ENCODE measurements at regions not wholly inside any gene's neighbourhood (a gene's known extent, or its start where the extent isn't known, plus 50 kb on each side); places are given as distances from the start of the nearest gene placed in this dataset.
"Not testable (repeated sequence)": the region's sequence is repeated elsewhere in the genome, so short reads cannot be mapped to it uniquely, and the experiment has no call there.

DNA sequence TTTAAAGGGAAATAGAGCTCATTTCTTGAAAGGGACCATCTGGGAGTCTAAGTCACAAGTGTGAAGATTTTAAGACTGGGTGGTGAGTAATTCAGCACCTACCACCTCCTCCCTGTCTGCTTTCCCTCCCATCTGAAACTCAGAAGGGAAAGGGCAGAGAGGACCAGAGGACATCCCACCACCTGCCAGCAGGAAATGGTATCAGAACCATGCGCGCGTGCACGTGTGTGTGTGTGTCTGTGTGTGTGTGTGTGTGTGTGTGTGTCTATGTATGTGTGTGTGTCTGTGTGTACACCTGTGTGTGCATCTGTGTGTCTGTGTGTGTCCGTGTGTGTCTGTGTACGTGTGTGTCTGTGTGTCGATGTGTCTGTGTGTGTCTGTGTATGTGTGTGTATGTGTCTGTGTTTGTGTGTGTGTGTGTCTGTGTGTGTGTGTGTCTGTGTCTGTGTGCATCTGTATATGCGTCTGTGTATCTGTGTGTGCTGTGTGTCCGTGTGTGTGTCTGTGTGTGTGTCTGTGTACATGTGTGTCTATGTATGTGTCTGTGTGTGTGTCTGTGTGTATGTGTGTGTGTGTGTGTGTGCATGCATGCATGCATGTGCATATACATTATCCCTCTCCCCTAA, 76.8 kb downstream of the ZFP36L2 start:
- peak in 2 of 3 experiments; percentile 46 to 71 for DNase-seq (ENCODE audit: low read depth in 3 of 3)

DNA sequence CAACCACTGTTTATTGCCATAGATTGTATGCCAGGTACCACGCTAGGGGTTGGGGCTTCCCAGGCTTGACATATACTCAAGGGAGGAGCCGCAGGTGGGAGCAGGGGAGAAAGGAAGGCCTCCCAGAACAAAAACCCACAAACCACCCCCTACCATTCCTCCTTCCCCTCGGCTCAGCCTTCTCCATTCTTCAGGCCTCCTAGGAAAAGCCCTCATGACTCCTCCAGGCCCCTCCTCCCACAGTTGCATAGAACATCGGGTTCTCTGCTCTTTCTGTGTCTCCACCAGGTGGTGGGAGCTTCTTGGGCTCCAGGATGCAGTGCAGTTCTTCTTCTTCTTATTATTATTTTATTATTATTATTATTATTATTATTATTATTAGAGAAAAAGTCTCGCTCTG, 80.3 kb downstream of the ZFP36L2 start:
- DNase-seq (ENCODE audit: low read depth in 3 of 3) = no peak

DNA sequence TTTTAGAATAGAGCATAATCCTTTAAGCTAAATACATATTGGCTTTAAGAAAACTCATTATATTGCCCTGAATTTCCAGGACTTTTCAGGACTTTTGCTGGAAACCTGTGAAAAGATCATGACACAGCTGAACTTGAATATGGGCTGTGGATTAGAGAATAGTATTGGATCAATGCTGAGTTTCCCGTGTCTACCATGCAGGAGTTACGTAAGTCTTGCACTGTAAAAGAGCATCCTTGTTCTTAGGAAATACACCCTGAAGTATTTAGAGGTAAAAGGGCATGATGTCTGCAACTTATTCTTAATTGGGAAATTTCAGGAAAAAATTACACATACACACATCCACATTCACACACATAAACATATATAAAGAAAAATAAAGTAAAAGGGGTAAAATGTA, 82.1 kb downstream of the ZFP36L2 start:
- no peak for DNase-seq (ENCODE audit: low read depth in 3 of 3)

DNA sequence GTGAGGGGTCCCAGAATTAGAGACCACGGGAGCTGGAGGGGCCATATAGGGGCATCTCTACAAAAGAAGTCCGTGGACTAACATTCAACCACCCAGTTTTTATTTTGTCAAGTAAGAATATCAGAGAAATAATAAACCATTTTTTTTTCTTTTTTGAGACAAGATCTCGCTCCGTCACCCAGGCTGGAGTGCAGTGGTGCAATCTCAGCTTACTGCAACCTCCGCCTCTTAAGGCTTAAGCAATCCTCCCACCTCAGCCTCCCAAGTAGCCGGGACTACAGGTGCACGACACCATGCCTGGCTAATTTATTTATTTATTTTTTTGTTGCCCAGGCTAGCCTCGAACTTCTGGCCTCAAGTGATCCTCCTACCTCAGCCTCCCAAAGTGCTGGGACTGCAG, 82.7 kb downstream of the ZFP36L2 start:
- no peak for DNase-seq (ENCODE audit: low read depth in 3 of 3)

DNA sequence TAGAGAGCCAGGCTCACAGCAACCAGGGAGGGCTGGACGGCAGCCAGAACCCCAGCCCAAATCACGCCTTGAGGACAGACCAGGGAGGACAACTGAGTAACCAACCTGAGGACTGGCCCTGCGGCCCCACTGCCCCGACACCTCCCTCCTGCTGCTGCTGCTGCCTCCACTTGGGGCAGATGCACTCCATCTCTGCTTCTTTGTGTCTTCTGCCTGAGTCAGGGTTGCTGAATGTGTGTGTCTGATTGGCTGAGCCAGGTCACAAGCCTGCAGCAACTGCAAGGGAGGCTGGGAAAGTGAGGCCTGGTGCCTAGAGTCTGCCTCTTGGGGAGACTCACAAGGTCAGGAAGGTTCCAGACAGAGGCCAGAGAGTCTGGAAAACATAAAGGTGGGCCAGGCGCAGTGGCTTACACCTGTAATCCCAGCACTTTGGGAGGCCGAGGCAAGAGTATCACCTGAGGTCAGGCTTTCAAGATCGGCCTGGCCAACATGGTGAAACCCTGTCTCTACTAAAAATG, 83.4 kb downstream of the ZFP36L2 start:
- no peak for DNase-seq (ENCODE audit: low read depth in 3 of 3)

DNA sequence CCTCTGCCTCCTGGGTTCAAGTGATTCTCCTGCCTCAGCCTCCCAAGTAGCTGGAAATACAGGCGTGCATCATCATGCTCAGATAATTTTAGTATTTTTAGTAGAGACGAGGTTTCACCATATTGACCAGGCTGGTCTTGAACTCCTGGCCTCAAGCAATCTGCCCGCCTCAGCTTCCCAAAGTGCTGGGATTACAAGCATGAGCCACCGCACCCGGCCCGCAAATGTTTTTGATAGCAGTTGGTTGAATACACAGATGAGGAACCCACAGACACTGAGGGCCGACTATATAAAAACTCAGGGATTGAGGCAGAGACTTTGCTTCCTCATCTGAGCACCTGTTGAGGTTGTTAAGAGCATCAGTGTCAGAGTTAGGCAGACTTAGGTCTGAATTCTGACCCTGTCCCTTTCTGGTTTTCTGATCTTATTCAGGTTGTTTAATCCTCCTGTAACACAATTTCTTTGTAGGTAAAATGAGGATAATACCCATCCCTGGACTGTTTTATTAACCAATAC, 84.7 kb downstream of the ZFP36L2 start:
- DNase-seq (ENCODE audit: low read depth in 3 of 3) = not testable (repeated sequence)

DNA sequence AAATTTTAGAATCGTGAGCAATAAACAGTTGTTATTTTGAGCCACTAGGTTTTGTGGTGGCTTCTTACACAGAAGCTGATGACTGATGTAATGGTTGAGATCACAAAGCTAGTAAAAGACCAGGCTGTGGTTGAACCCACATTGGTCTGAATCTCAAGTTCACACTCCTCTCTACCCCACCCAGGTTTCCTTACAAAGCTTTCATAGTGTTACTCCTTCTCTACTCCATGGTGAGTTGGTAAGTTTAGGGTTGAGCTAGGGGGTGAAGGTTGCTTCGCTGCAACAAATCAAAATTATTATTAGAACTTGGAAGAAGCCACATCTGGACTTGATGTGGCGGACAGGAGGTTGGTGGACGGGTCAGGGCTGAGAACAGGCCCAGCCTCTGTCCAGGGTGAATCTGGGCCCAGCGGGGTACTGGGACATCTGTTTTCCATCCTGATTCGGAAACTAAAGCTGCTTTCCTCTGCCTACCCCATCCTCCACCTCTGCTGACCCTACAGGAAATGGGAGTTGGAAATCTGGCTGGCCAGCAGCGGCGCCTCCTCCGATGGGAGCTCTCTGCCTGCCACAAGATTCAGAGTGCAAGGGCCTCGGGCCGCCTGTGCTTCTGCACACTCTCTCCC, 86.3 kb downstream of the ZFP36L2 start:
- no peak for DNase-seq (ENCODE audit: low read depth in 3 of 3)

DNA sequence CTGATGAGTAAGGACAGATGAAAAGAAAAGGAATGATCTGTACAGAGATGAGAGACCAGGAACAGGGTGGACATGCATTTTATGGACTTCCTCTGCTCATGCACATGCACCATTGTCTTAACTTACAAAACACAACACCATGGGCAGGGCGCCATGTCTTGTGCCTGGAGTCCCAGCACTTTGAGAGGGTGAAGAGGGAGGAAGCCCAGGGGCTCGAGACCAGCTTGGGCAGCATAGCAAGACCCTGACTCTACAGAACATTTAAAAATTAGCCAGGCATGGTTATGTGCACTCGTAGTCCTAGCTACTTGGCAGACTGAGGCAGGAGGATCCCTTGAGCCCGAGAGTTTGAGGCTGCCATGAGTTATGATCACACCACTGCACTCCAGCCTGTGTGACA, 86.9 kb downstream of the ZFP36L2 start:
- DNase-seq (ENCODE audit: low read depth in 3 of 3) = no peak

DNA sequence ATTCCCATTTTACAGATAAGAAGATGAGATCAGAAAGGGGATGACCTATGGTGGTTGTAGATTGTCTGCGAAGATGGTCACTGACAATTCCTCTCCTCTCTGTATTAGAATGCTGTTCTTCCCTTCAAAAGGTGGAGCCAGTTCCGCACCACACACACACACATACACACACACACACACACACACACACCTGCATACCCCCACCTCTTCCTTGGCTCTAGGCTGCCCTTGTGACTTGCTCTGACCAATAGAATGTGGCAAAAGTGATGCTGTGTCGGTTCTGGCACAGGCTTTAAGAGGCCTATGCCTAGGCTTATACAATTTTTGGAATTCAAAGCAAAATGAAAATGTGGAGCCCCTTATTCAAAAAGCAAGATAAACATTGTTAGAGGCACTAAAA, 88.0 kb downstream of the ZFP36L2 start:
- DNase-seq (ENCODE audit: low read depth in 3 of 3) = no peak

DNA sequence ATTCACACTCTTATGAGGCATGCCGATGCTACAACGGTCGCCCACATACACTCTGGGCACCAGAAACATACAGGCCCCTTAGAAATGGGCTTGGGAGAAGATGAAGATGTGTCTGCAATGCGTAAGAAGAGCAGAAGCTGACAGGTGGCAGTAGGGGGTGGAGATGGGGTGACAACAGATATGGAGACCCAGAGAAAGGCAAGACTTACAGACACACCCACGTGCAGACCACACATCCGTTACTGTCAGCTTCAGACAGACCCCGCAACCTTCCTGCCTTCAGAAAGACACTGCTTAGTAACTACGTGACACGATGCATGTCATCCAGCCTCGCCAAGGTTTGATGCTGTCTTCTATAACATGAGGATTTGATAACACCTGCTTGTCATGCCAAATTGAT, 89.5 kb downstream of the ZFP36L2 start:
- peak in 2 of 3 experiments; percentile 47 to 69 for DNase-seq (ENCODE audit: low read depth in 3 of 3)

DNA sequence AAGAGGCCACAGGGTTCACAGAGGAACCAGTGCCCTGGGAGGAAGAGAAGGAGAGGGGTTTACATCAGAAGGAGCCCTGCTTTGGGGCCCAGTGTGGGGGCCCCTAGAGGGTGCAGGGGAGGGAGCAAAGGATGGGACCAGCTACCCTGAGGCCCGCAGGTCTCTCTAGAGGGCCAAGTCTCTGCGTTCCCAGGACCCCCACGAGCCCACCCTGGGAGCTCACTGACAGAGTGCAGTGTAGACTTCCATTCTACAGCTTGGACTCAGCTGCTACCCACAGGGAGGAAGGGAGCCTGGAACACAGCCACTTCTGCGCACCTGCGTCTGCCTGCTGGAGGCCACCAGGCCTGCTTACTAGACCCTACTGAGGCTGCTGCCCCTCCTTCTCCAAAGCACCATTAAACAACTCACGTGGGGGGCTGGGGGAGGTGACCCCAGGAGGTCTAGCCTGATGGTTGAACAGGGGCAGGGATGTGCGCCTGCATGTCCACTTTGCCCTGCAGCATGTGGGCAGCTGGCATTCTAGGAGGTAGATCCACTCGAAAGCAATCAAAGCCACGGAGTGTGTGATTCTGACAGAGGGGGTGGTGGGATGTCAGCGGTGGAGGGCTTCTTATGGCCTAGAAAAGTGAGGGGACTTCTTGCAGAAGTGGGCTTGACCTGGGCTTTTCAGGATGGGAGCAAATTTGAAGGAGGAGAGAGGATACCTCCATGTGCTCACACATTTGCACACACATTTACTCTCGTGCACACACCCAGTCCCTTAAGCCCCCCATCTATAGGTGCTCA, 90.2 kb downstream of the ZFP36L2 start:
- no peak for DNase-seq (ENCODE audit: low read depth in 3 of 3)

DNA sequence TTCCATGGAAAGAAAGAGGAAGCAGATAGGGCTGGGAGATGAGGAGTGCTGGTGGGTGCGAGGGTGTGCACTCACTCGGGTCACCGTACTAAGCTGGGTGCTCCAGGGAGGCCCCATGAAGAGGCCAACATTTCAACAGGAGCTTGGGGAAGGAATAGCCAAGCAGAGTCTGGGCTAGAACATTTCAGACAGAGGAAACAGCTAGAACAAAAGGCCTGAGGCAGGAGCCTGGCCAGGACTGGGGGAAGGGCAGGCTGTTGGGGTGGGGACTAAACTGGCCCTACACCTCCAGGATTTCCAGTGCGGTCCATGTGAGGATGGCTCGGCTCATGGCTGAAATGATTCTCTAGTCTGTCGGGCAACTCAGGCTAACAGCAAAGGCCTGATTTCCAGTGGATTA, 90.8 kb downstream of the ZFP36L2 start:
- no peak for DNase-seq (ENCODE audit: low read depth in 3 of 3)

DNA sequence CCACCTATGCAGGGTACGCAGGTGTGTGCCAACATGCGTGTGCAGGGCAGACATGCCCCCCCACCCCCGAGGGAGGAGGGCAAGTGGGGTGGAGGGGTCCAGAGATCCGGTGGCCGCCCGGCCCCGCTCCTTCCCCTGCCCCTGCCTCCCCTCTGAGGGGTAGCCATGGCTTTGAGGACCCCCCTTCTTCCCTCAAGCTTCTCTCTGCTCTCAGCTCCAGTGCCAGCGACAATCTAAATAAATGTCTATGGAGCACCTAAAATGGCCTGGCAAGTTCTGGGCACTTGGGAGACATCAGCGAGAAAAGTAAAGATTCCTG, 91.9 kb downstream of the ZFP36L2 start:
- no peak for DNase-seq (ENCODE audit: low read depth in 3 of 3)

DNA sequence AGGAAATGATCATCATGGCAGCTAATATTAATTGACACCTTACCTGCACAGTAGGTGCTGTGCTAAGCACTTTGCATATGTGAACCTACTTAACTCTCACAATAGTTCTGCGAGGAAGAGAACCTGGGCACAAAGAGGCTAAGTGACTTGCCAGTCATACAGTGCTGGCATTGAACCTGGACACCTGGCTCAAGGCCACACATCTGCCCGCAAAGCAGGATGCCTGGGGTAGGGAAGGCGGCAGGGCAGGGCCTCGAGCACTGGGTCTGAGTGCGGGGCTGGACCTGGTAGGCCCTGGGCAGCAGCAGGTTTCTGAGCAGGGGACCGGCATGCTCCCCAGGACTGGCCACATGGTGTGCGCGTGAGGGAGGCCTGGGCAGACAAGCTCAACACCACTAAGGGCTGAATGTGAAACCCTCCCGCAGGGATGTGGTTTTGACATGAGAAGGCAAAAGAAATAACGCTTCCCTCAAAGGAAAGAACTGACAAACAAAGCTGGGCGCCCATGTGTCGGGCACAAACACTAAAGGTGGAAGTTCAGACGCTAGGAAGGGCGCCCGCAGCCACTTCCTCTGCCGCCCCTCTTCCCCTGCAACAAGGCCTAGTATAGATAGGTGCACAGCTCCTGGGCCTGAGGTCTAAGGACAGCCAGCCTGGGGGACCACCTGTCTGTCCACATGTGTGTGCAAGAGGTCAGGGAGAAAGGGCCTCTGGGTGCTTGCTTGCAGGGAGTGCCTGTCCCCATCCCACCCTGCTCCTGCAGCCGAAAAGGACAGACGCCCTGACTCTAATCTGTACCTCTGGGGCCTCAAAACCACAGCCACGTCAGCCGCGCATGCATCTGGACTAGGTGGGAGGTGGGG, 92.5 kb downstream of the ZFP36L2 start:
- peak in 2 of 3 experiments; percentile 47 to 67 for DNase-seq (ENCODE audit: low read depth in 3 of 3)

DNA sequence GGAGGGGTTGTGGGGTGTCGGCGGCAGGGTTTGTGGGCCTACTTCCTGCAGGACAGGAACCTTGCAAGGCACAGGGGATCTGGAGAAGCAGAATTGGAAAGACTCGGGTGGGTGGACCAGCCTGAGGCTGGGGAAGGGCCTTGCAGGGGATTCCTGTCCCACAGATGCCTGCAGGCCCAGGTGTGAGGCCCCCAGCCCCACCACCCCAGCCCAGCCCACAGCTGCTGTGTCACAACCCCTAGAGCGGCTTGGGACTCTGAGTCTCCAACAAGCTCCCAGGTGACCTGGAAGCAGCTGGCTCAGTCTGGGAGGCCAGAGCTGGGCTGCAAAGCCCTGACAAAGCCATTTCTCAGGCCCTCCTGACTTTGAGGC, 93.1 kb downstream of the ZFP36L2 start:
- DNase-seq (ENCODE audit: low read depth in 3 of 3) = no peak

DNA sequence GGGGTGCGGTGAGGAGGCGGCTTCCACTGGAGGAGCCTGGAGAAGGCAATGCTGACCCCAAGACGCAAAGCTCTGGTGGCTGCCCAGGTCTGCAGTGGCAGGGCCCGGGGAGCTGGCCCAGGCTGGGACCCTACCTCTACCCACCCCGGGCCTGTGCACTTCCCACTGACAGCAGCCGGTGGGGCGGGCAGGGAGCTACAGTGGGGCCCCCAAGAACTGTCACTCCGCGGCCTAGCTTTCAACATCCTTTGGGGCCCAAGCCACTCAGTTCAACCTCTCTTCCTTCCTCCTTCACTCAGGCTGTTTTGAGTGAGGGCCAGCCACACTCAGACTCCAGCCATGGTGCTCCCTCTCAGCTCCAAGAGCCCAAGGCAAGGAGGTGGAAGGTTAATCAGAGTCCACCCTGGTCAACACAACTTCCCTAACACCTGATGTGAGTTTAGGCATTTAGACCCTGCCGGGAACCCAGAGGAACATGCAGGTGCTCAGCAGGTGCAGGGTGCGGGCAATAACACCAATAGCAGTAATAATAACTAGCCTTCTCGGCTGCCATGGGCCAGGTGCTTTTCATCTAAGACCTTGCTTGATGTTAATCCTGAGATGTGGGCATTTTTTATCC, 93.6 kb downstream of the ZFP36L2 start:
- no peak for DNase-seq (ENCODE audit: low read depth in 3 of 3)

DNA sequence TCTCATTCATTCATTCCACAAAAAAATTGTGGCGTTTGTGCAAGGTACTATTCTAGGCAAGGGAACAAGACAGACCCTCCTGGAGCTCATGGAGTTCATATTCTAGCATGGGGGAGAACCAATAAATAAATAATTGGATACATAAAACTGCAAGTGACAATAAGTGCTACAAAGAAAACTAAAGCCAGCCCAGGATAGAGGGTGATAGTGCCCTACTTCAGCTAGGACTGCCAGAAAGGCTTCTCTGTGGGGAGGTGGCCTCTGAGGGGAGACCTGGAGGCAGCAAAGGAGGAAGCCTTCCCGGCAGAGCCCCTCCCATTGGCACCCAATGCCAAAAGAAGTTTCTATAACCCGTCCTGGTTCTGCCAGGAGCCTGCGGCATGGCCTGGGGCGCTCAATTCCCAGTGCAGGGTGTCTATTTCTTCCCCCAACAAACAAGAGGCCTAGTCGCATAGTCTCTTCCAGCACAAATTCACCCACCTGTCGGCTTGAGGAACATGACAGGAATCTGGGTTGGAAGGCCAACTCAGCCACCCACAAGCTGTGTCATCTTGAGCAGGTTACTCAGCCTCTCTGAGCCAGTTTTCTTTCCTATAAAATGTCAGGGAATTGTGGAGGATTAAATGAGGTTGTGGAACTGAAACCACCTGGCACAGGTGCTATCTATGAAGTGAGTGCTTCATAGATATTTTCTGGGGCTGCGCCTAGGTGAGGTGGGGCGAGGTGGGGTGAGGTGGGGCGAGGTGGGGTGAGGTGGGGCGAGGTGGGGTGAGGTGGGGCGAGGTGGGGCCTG, 94.3 kb downstream of the ZFP36L2 start:
- DNase-seq (ENCODE audit: low read depth in 3 of 3) = no peak

DNA sequence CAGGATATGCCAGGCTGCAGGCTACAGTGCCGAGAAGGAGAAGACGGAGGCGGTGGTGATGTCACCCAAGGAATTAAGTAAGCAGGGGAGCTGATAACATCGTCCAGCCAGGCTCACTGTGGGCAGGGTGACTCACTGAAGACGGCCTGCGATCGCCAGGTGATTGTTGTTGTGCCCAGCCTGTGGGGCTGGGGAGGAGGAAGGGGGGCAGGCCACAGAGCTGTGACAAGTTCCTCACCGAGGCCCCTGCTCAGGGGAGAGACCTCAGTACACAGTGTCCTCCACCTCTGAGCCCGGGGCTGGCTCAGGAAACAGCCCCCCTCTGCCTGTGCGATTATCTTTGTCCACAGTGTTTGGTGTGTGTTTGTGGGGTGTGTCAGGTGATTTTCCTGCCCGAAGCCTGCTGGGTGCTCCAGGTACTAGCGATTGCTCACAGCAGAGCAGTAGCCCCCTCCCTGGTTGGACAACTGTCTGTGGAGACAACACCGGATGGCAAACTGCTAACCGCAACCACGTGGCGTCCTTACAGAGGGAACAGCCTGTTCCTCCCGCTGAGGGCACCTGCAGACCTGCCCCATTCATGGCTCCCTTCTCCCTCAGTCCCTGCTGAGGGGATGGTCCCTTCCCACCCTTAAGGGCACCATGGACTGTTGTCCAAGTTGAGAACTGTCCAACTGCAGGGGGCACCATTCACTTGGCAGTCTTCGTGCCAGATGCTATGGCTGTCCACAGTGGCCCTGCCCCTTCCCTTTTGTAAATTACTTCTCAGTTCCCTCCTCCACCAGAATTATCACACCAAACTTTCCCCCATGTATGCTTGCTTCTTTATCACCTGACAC, 95.1 kb downstream of the ZFP36L2 start:
- DNase-seq (ENCODE audit: low read depth in 3 of 3) = peak; percentile 36 to 65 (median 54)

DNA sequence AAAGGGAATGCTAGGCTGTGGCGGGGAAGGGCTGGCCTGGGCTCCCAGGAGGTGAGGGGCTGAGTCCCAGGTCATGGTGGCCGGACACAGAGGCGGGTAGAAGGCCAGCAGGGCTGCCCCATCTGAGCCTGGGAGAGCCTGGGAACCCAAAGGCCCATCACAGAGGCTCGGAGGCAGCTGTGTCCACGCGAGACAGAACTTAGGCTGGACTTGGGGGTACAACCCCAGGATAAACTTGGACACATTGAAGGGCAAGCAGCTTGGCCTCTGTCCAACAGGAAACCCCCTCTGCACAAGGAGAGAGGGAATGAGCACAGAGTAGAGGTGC, 95.9 kb downstream of the ZFP36L2 start:
- DNase-seq (ENCODE audit: low read depth in 3 of 3) = no peak
